CD4-positive, alpha-beta T cell treated with Interleukin-2 at 100 ng/mL for 4 hours (primary cell): ENCODE measurements at regions not wholly inside any gene's neighbourhood (a gene's known extent, or its start where the extent isn't known, plus 50 kb on each side); places are given as distances from the start of the nearest gene placed in this dataset.

ENCODE experiments used
- DNase-seq: peaks from one replicate; pipeline ENCODE4 v3.0.0-alpha.2; 2020; ENCODE audit warnings: low spot score

DNA sequence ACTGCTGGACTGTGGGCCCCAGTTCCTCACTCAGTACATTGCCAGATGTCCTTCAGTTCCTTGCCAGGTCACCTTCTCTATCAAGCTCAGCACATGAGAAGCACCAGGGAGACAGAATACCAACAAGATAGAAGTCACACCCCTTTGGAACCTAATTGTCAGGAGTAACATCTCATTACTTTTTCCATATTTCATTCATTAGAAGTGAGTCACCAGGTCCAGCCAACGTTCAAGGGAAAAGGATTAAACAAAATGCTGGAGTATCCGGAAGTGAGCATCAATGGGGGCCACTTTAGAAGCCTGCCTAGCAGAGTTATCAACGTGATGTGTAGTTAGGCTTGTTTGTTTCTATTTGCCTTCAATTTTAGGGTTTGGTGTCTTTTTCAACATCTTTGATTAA, 569.3 kb downstream of the MIAT start:
- DNase-seq, result no peak

DNA sequence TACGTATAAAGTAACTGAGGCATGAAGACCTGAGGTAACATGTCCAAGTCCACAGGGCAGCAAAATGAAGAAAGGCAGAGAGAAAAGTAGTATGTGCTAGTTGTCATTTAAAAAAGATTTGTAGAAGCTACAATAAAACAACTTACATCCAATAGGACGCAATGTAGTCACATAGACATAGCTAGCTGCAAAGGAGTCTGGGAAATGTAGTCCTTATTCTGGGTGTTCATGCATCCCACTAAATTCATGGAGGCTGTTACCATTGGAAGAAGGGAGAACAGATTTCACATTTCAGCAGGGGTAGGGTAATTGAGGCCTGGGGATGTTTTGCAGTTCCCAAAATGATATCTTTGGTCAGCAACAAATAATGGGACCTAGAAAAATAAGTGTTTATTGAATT, 571.4 kb downstream of the MIAT start:
- DNase-seq, result no peak

DNA sequence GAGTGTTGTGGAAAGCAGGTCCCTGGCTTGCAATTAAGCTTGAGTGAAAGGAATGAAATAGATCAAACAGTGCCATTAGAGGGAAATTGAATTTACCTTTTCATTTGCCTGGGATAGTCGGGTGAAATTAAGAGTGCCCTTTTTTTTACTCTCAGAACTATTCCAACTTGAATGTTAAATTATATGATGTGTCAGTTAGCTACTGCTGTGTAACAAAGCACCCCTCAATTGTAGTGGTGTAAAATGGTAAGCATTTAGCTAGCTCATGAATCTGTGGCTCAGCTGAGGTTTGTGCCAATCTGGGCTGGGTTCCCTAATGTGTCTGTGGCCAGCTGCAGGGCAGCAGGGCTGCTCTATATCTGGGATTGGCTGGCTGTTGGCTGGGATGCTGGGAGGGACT, 571.4 kb downstream of the MN1 start:
- no peak for DNase-seq

DNA sequence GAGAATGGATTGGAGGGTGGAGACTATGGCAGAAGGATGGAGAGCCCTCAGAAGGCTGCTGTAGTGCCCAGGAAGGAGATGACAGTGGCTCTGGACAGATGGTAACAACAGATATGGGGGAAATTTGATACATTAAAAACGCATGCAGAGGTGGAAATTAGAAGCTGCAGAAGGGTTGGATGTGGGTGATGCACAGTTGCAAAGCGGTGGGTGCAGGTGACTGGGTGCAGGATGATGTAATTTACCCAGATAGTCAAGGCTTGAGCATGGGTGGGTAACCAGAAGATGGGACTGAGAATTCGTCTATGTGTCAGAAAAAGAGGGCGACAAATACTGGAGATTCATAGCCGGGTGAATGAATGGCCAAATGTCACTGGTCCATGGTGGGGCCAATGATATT, 570.3 kb downstream of the MN1 start:
- no peak for DNase-seq

DNA sequence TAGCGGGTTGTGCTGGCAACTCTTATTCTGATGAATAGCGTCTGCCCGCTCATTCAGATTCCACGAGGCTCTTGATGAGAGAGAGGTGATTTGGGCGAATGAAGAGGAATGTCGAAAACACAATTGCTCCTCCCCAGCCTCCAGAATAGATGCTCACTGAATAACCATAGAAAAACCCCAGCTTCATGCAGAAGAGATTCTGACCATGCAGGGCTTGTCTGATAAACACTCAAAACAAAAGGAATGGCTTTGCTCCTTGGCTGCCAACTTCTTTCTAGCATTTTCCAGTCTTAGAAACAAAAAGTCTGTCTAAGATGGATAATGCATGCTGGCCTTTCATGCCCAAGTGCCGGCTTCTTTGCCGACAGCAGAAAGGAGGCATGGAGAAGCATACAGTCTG, 569.5 kb downstream of the MN1 start:
- no peak for DNase-seq

DNA sequence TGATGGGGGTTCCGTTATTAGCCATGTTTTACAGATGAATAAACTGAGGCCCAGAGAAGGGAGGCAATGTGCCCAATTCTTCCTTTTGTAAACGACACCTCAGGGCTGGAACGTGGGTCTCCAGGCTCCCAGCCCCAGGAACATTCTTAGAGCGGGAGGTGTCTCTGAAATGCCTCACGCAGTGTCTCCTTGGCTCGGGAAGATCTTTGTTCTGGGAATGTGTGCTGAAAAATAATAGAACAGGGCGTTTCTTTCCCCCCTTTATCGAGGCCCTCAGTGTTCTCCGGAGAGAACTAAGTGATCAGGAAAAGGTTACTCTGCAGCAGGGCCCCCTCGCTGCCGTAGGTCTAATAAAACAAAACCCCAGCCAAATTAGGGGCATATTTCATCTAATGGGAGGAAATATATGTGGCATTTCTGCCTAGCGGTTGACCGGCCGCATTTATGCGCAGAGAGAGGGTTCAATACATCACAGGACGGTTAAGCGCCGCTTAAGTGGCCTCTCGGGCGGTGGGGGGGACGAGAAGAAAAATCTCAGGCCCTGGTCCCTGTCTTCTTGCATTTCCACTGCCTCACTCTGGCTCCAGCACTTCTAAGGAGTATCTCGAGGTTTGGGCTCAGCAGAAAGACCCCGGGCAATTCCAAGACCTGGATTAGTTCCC, 564.3 kb downstream of the MN1 start:
- DNase-seq, result no peak

DNA sequence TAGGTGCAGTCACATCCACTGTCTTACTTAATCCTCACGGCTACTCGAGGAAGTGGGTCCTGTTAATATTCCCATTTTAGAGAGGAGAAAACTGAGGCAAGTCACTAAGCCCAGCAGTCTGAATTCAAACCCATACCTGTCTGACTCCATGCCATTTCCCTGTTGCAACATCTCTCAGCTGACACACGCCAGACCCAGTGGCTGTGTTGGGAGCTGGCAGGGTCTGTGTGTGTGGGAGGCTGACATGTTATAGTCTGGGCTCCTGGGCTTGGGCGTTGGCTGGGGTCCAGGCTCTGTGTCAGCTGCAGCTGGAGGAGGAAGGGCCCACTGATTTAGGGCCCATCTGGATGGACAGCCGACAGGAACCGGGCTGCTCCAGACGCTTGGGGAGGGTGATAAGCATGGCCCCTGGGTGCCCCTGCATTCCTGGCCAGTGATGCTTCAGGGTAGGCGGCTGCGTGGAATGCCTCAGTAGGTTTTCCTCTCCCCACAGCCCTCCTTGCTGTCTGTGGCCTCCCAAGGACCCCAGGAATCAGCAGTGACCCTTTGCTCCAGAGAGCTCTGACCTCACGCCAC, 562.5 kb downstream of the MN1 start:
- DNase-seq, result no peak

DNA sequence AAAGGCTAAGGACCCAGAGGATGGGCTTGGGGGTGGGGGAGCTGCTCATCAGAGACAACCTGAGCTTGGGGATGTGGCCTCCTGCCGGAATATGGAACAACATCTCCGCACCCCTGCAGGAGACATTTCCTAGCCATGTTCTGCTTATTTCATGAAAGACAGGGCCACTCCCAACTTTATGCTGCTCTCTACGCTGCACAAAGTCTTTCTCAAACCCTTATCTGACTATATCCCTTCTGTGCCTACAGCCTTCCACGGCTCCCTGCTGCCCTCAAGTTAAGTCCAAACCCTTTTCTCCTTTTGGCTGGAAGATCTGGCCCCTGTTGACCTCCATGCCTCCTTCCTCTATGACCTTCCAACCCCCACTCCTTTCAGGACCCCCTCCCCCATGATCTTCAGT, 562.0 kb downstream of the MN1 start:
- no peak for DNase-seq

DNA sequence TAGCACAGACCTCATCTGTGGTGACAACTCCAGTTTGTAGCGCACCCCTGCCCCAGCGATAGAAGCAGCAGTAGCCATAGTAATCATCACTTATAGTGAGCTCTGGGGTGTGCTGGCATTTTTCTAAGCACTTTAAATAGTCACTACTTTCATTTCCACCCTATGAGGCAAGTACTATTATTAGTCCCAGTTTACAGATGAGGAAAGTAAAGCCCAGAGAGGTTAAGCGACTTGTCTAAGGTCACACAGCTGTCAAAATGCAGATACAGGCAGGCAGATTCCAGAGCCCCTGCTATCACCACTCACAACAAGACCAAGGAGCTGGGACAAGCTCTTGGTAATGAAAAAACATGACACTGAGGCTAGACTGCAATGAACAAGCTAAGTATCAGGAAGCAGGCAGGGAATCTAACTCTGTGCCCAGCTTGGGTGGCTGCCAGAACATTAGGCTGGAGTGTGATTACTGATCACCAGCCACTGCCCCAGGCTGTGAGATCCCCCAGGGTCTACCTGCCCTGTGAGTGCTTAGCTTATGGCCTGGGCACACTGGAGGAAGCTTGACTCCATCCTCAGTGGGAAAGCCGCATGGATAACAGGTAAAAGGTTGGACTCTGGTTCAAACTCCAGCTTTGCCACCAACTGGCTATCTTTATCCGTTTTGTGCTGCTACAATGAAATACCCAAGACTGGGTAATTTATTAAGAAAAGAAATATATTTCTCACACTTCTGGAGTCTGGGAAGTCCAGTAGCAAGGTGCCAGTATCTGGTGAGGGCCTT, 561.1 kb downstream of the MN1 start:
- no peak for DNase-seq

DNA sequence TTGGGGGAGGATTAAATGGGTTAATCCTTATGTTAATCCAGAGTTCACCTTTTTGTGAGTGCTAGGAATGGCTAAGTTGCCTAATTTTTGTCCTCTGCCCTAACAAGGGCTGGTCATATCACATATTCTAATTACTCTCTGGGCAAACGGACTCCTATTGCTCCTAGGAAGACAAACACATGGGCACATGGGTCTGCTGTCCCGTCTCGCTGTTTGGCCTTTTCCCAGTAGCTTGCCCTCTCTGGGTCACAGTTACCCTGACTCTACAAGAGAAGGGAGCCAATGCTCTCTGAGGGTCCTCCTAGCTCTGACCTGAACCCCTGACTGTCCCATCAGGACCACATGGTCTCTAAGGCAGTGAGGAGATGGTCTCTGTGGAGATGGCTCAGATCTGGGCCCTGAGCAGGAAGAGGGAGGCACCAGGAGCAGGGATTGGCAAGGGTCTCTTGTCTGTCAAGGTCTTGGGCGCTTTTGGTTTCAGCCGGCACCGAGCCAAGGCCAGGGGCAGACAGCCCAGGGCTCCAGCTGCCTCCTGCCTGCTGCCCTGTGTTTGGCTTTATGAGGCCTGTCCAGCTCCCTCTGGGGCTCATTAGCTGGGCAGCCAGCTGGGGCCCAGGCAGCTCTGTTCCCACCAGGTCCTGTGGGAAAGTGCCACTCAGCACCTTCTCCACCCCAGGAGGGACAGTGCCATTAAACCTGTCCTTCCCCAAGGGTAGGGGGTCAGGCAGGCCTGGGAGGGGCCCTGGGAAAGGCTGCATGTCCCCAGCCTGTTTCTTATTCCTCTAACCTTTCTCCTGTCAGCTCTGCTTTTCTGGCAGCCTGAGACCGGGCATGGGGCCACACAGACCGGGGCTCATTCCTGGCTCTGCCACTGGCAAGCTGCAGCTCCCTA, 559.9 kb downstream of the MN1 start:
- DNase-seq, result no peak

DNA sequence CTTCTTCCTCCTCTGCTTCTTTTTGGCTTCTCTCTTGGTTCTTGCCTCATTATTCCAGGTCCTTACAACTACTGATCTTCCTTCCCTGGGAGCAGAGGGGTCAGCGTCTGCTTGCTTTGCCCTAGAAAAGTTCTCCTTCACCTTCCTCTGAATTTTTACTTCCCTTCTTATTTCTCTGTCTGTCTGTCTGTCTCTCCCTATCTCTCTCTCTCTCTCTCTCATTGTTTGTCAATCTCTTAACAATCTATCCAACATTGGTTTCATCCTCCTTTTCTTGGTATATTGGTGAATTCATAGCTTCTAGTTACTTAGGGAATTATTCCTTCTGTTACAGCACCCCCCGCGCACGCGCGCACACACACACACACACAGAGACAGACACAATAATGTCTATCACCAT, 559.1 kb downstream of the MN1 start:
- no peak for DNase-seq

DNA sequence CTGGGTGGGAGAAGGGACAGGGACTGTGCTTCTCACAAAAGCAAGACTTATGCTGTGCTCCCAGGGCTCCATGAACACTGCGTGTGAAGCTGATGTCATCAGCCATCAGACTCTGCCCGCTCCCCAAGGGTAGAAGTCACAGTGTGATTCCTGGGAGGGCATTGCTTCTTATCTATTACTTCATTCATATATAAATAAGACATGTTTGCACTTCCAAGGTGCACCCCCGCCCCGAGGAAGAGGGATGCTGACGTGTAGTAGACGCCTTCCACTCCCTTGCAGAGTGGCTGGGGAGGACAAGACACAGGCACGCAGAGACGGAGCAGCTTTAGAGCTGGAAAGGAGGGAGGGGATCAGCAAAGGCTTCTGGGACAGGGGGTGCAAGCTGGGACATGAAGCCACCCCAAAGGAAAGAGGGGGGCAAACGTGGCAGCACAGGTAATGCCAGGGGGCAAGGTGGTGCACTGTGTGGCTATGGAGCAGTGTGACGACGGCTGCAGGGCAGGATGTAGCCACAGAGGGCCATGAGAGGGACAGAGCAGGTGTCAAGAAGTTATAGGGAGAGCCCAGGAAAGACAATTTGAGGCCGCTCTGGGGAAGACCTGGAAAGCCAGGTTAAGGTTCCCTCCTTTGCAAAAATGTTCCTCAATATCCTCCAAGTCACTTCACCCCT, 558.5 kb downstream of the MN1 start:
- no peak for DNase-seq

DNA sequence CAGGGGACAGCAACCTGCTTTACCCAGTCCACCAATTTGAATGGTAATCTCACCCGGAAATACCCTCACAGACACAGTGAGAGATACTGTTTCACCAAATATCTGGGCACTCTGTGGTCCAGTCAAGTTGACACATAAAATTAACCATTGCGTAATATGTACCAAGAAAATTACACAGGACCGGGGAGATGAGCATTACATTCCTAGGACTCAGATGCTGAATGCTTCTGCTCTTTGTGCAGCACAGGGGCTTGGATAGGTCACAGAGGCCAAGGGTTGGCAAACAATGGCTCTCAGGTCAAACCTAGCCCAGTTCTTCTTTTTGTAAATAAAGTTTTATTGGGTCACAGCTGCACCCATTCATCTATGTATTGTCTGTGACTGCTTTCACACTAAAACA, 557.2 kb downstream of the MN1 start:
- no peak for DNase-seq

DNA sequence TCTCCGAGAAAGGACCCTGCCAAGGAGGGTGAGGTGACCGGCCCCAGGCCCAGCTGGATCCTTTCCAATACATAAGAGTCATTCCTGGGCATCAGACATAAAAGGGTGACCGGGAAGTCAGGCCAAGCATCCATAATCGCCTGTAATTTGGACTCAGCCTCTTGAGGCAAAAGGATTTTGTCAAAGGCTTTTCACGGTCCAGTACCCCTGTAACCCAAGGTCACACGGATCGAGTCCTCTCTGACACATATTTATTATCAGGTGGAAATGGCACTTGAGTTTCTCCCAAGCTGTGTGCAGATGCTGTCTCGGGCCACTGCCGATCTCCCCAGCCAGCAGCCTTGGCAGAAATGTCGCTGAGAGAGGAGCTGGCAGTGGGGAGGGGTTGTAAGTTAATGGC, 556.5 kb downstream of the MN1 start:
- DNase-seq, result no peak

DNA sequence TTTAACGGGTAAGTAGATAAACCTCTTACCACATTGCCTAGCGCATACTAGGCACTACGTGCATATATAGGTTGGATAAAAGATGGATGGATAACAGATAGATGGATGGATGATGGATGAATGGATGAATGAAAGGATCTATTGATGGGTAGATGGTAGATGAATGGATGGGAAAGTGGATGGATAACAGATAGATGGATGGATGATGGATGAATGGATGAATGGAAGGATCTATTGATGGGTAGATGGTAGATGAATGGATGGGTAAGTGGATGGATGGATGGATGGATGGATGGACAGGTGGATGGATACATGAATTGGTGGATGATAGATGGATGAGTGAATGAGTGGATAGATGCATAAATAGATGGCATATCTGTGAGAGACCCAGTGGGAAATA, 555.0 kb downstream of the MN1 start:
- DNase-seq, result no peak

DNA sequence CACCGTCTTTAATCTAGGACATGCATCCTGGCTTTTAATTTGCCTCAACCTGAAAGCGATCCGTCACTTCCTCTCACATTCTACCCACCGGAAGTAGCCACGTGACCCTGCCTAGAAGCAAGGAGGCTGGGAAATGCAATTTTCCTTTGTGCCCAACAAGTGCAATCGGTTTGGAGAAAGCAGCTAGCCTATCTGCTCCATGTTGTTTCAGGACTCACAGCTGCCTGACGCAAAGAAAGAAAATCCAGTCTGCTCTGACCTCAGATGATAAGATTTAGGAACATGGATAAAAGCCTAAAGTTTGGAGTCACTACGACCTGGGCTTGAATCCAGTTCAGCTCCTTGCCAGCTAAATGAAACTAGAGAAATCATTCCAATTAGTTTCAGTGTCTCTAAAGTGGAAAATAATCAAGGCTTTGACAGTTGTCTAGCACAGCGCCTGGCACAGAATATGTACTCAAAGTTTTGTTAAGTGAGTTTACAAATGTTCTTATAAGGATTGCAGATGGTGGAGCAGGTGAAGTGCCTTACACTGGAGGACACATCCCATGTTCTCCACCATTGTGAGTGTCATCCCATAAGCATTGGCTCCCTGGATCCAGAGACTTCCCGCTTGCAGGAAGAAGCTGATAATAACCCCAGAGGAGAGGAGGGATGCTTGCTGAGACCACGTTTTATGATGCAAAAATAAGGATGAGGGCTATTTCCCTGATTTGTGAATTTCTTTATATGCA, 553.7 kb downstream of the MN1 start:
- no peak for DNase-seq

DNA sequence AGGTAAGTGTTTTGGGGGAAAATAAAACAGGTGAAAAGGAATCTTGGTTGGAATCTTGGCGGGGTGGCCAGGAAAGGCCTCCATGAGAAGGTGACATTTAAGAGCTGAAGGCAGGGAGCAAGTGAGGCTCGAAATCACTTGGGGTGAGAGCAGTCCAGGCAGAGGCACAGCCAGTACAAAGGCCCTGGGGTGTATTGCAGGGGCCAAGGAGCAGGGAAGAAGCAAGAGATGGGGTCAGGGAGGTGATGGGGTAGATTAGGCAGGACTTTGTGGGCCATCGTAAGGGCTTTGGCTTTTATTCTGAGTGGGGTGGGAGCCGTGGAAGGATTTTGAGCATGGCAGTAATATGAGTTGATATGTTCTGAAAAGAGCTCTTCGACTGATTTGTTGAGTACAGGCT, 551.1 kb downstream of the MN1 start:
- DNase-seq, result no peak

DNA sequence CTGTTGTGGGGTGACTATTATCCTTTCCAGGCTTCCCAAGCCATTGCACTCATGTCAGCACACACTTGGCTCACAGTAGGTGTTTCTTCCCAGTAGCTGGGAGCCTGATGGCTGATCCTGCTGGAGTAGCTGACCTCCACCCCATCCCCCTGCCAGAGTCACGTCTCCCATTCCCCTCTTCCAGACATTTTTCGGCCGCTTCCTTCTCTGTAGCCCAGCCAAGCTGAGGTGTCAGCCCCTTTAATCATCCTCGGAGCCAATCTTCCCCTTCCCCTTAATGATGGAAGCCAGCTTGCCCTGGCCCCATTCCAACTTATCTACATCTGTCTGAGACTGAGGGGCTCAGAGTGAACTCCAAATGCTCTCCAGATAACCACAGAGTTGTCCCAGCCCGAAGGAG, 550.7 kb downstream of the MN1 start:
- DNase-seq, result no peak

DNA sequence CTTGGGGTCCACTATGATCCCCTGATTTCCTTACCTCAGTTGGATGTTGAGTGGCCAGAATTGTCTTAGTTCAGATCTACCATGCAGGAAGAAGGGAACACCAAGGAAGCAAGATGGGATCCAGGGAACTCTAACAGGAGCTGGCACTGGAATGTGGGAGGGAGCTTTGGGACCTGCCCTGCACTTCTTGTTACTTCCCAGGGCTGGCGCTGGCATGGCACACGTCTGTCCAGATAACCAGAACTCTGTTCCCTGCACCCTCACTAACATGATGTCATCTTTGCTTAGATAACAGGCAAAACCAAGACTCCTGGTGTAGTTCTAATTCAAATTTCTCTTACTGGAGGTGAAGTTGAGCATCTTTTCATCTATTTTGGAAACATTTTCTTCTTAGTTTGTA, 550.0 kb downstream of the MN1 start:
- DNase-seq, result no peak

DNA sequence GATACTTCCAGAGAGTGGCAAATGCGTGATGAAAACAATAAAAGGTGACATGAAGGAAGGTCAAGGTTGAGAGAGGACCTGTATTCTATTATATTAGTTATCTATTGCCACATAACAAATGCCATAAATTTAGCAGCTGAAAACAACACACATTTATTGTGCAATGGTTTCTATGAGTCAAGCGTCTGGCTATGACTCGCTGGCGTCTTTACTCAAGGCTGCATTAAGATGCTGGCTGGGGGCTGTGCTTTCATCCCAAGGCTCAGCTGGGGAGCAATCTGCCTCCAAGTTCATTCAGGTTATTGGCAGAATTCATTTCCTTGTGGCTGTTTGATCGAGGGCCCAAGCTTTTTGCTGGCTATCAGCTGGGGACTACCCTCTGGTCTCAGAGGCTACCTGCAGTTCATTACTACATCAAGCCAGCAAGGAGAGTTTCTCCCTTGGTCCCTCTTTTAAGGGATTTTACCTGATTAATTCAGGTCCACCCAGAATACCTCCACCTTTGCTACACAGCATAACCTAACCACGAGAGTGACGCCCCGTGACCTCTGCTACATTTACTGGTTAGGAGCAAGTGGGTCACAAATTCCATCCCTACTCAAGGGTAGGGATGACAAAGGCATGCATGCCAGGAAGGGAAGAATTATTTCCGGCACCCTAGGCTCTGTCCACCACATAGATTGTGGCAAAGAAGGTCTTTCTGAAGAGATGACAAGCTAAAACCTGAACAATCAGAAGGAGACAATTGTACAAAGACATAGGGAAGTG, 549.1 kb downstream of the MN1 start:
- DNase-seq, result no peak
